Retinal pigment epithelial cell (primary cell): ENCODE measurements at regions not wholly inside any gene's neighbourhood (a gene's known extent, or its start where the extent isn't known, plus 50 kb on each side); places are given as distances from the start of the nearest gene placed in this dataset.

Experiments used
- DNase-seq: peaks from one replicate; pipeline ENCODE4 v3.0.0-alpha.2; 2010; ENCODE audit warnings: low read depth
- H3K4me3 ChIP-seq: 2 replicates; pipeline ENCODE4 v1.5.1; 2011; ENCODE audit warnings: mild to moderate bottlenecking, low read length, control low read depth, moderate library complexity
- TF ChIP-seq, protein P1 (sequence below): conservative IDR thresholded peaks from 2 replicates; pipeline ENCODE4 v1.5.1; 2011; ENCODE audit warnings: low read depth, low read length, control low read depth, inconsistent platforms

DNA sequence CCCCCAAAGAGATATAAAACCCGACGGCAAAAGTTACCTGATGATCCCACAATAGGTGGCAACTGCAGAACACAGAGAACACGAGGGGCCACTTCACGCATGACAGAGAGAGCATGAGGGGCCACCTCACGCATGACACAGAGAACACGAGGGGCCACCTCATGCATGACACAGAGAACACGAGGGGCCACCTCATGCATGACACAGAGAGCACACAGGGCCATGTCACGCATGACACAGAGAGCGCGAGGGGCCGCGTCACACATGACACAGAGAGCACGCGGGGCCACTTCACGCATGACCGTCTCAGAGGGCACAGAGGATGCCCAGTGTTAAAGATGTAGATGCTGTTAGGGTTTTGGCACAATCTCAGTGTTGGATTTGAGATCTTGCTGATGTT lies 1359.5 kb downstream of the TBC1D22A start:
- TF ChIP-seq, protein P1, sequence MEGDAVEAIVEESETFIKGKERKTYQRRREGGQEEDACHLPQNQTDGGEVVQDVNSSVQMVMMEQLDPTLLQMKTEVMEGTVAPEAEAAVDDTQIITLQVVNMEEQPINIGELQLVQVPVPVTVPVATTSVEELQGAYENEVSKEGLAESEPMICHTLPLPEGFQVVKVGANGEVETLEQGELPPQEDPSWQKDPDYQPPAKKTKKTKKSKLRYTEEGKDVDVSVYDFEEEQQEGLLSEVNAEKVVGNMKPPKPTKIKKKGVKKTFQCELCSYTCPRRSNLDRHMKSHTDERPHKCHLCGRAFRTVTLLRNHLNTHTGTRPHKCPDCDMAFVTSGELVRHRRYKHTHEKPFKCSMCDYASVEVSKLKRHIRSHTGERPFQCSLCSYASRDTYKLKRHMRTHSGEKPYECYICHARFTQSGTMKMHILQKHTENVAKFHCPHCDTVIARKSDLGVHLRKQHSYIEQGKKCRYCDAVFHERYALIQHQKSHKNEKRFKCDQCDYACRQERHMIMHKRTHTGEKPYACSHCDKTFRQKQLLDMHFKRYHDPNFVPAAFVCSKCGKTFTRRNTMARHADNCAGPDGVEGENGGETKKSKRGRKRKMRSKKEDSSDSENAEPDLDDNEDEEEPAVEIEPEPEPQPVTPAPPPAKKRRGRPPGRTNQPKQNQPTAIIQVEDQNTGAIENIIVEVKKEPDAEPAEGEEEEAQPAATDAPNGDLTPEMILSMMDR = no peak
- DNase-seq = no peak
- no peak overlapping the region for H3K4me3 ChIP-seq

DNA sequence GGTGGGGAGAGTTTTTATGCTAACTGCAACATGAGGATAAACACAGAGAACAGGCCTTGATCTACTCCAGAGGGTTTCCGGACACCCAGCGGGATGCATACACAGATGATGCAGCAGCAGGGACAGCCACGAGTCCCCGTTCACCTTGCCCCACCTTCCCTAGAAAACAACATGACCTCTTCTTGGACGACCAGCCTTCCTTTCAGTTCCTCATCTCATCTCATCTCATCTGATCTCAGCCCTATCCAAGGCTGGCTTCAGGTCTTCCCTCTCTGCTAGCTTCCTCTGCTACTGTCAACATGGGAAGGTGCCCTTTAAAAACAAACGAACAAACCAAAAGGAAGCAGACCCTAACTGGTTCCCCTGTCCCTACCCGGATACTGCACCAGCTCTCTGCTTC lies 1356.2 kb downstream of the TBC1D22A start:
- no peak overlapping the region for H3K4me3 ChIP-seq
- TF ChIP-seq, protein P1 = no peak
- no peak for DNase-seq

DNA sequence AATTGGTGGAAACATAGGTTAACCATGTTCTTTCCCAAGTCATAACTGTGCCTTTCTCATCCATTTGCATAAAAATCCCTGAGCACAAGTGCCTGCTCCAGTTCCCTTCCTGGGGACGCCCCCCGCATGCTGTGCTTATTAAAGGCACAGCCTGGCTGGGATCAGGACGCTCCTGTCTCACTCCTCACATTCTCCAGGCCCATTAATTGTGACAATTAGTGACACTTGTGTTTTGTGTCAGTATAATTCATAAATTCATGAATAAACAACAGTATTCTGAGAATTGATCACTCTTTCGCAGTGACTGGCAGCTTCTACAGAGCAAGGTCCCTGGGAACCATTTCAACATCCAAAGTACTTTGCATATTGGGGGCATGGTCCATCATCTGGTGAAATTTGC lies 1354.4 kb downstream of the TBC1D22A start:
- DNase-seq = no peak
- no peak overlapping the region for H3K4me3 ChIP-seq
- TF ChIP-seq, protein P1 = no peak

DNA sequence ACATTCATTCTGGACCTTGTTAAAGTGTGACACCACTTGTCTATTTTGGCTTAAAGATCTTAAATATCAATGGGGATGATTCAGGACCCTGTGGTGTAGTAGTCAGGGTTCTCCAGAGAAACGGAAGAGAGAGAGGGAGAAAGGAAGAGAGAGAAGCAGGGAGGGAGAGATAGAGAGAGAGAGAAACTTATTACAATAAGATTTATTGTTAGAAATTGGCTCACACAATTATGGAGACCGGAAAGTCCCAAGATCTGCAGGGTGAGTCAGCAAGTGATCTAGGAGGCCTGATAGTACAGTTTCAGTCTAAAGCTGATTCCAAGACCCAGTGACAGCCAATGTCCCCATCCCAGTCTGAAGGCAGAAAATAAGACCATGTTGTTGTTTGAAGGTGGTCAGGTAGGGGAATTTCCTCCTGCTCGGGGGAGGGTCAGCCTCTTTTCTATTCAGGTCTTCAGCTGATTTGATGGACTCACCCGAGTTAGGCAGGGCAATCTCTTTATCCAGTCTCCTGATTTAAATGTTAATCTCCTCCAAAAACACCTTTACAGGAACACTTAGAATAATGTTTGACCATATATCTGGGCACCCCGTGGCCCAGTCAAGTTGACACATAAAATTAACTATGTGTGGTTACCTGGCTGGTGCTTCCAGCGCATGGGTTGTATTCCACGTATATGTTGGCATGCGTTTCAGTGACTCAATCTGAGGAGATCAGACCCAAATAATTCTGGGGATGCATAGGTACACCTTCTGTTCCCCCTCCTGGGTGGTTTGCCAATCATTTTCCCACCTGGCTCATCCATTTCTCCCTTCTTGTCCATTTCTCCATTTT lies 1350.5 kb downstream of the TBC1D22A start:
- no peak overlapping the region for H3K4me3 ChIP-seq
- TF ChIP-seq, protein P1 = no peak
- no peak for DNase-seq

DNA sequence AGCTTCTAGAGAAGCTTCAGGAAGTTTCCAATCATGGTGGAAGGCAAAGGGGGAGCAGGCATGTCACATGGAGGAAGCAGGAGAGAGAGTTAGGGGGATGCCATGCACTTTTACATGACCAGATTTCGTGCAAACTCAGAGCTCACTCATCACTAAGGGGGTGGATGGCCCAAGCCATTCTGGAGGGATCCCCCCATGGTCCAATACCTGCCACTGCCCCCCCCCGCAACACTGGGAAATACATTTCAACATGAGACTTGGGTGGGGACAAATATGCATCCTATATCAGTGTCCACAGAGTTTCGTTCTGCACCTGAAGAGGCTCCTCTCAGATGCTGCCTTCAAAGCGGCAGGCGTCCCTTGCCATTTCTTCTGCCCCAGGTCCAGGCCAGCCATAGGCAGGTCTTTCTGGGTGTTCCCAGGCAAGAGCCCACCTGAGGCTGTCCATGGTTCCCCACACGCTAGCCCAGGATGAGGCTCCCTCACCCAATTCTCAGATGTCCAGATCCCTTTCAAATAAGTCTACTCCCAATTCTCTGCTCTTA lies 1344.3 kb downstream of the TBC1D22A start:
- no peak for DNase-seq
- H3K4me3 ChIP-seq = no peak overlapping the region
- TF ChIP-seq, protein P1 = no peak

DNA sequence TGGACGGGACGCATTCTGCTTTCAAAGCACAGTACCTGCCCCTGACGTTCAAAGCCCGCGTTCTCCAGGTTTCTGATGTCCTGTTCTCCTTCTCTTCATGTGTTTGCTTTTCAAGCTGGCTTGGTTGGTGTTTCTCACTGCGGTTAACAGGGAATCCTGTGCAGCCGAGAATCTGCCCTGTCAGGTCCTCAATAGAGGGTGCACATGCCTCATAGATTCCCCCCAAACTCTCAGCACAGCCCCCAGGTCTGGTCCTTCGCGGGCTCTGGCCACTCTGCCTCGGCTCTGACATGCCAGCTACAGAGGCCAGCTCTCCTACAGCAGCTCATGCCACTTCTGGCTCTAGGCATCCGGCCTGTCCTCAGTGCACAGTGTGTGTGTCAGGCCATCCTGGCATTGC lies 1343.8 kb downstream of the TBC1D22A start:
- TF ChIP-seq, protein P1 = no peak
- DNase-seq = no peak
- no peak overlapping the region for H3K4me3 ChIP-seq

DNA sequence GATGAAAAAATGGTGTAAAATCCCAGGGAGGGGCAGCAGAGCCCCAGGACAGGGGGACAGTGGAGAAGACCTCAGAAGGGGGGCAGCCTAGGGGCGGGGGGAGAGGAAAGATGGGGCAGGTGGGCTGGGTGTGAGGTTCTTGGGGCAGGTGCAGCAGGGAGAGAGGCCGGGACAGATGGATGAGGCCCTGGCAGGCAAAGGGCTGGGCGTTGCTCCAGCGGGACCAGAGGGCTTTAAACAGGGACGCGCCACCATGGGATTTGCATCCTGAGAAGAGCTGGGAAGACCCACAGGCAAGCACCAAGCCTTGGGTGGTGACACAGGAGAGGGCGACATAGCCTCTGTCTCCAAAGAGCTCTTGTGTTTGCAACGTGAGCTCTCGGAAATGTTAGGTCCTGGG lies 1342.8 kb downstream of the TBC1D22A start:
- TF ChIP-seq, protein P1 = no peak

More for the DNA sequence above, 1342.8 kb downstream of the TBC1D22A start:
- no peak for DNase-seq
- no peak overlapping the region for H3K4me3 ChIP-seq
